Neural cell (in vitro differentiated cells): ENCODE measurements at regions not wholly inside any gene's neighbourhood (a gene's known extent, or its start where the extent isn't known, plus 50 kb on each side); places are given as distances from the start of the nearest gene placed in this dataset.

ENCODE experiments used
- H2AFZ ChIP-seq: fragments of 200-600, 300-800 bp; sonication (generic), shearing (Covaris generic); 2 replicates; pipeline ENCODE4 v1.6.0; 2014; ENCODE audit warnings: low read depth, mild to moderate bottlenecking, antibody characterized with exemption, low read length, moderate library complexity
- H3F3A ChIP-seq: fragments of 200-600 bp; shearing (Covaris generic); 2 replicates; pipeline ENCODE4 v1.6.1; 2016; ENCODE audit warnings: mild to moderate bottlenecking, moderate library complexity, mixed read lengths, antibody characterized with exemption, low read length; ENCODE audit not compliant: insufficient read depth, poor library complexity, severe bottlenecking
- H3K27ac ChIP-seq: fragments of 200-600, 300-800 bp; sonication (generic), shearing (Covaris generic); 2 replicates; pipeline ENCODE4 v1.5.1; 2014; ENCODE audit warnings: mild to moderate bottlenecking, low read length, moderate library complexity
- H3K27me3 ChIP-seq: fragments of 300-800, 200-600 bp; sonication (generic), shearing (Covaris generic); 2 replicates; pipeline ENCODE4 v1.6.0; 2014; ENCODE audit warnings: mild to moderate bottlenecking, low read depth, low read length, moderate library complexity; ENCODE audit not compliant: insufficient read depth
- H3K36me3 ChIP-seq: fragments of 300-800, 200-600 bp; sonication (generic), shearing (Covaris generic); 2 replicates; pipeline ENCODE4 v1.5.1; 2014; ENCODE audit warnings: mild to moderate bottlenecking, antibody characterized with exemption, low read length, moderate library complexity; ENCODE audit not compliant: insufficient read depth
- H3K4me2 ChIP-seq: fragments of 300-800, 200-600 bp; sonication (generic), shearing (Covaris generic); 2 replicates; pipeline ENCODE4 v1.6.0; 2014; ENCODE audit warnings: mild to moderate bottlenecking, low read length
- H3K4me3 ChIP-seq: fragments of 300-800, 200-600 bp; sonication (generic), shearing (Covaris generic); 2 replicates; pipeline ENCODE4 v1.5.1; 2014; ENCODE audit warnings: mild to moderate bottlenecking, low read length, moderate library complexity
- H3K79me2 ChIP-seq: fragments of 200-600 bp; shearing (Covaris generic); replicated peaks from 2 replicates; pipeline ENCODE4 v1.6.0; 2014; ENCODE audit warnings: mild to moderate bottlenecking, low read length, moderate library complexity; ENCODE audit not compliant: insufficient read depth
- H3K9ac ChIP-seq: fragments of 300-800, 200-600 bp; sonication (generic), shearing (Covaris generic); 2 replicates; pipeline ENCODE4 v1.6.1; 2016; ENCODE audit warnings: mild to moderate bottlenecking, low read length, mixed read lengths
- H3K9me2 ChIP-seq: fragments of 200-600 bp; shearing (Covaris generic); 2 replicates; pipeline ENCODE4 v1.6.1; 2016; ENCODE audit warnings: mild to moderate bottlenecking, low read length, mixed read lengths; ENCODE audit not compliant: insufficient read depth
- H3K9me3 ChIP-seq: fragments of 200-600, 300-800 bp; sonication (generic), shearing (Covaris generic); 2 replicates; pipeline ENCODE4 v1.6.1; 2016; ENCODE audit warnings: mild to moderate bottlenecking, mixed run types, low read length, moderate library complexity, mixed read lengths
- H4K20me1 ChIP-seq: fragments of 200-600 bp; shearing (Covaris generic); 2 replicates; pipeline ENCODE4 v1.6.1; 2016; ENCODE audit warnings: mild to moderate bottlenecking, mixed run types; ENCODE audit not compliant: insufficient read depth
- EP300 ChIP-seq: fragments of 450-650 bp; conservative IDR thresholded peaks from 2 replicates; pipeline ENCODE4 v1.6.1; 2014; ENCODE audit warnings: antibody characterized with exemption, mild to moderate bottlenecking, moderate library complexity; ENCODE audit not compliant: poor library complexity, severe bottlenecking
- EZH2 ChIP-seq: fragments of 200-600, 300-800 bp; shearing (Covaris generic), sonication (generic); IDR thresholded peaks from 2 replicates; pipeline ENCODE4 v1.6.1; 2014; ENCODE audit warnings: antibody characterized with exemption, low read length, borderline replicate concordance, mild to moderate bottlenecking; ENCODE audit not compliant: insufficient read depth, poor library complexity, severe bottlenecking
- MXI1 ChIP-seq: fragments of 450-650 bp; conservative IDR thresholded peaks from 2 replicates; pipeline ENCODE4 v1.6.1; 2014; ENCODE audit warnings: antibody characterized with exemption, mild to moderate bottlenecking; ENCODE audit not compliant: poor library complexity, severe bottlenecking
- POLR2AphosphoS5 ChIP-seq: IDR thresholded peaks from 2 replicates; pipeline ENCODE4 v1.6.1; 2012
- RAD21 ChIP-seq: fragments of 450-650 bp; conservative IDR thresholded peaks from 2 replicates; pipeline ENCODE4 v1.6.1; 2014; ENCODE audit warnings: antibody characterized with exemption, mild to moderate bottlenecking, moderate library complexity
- SMC3 ChIP-seq: fragments of 450-650 bp; conservative IDR thresholded peaks from 2 replicates; pipeline ENCODE4 v1.6.1; 2014; ENCODE audit warnings: antibody characterized with exemption, mild to moderate bottlenecking, moderate library complexity; ENCODE audit not compliant: poor library complexity
- TAF1 ChIP-seq: IDR thresholded peaks from 2 replicates; pipeline ENCODE4 v1.6.1; 2012; ENCODE audit warnings: low read depth
- TF ChIP-seq, protein P1 (sequence below): IDR thresholded peaks from 2 replicates; pipeline ENCODE4 v1.6.1; 2012; ENCODE audit warnings: borderline replicate concordance
- TF ChIP-seq, protein P2 (sequence below): fragments of 450-650 bp; IDR thresholded peaks from 2 replicates; pipeline ENCODE4 v1.5.1; 2014; ENCODE audit warnings: antibody characterized with exemption, mild to moderate bottlenecking, moderate library complexity; ENCODE audit not compliant: poor library complexity, severe bottlenecking

DNA sequence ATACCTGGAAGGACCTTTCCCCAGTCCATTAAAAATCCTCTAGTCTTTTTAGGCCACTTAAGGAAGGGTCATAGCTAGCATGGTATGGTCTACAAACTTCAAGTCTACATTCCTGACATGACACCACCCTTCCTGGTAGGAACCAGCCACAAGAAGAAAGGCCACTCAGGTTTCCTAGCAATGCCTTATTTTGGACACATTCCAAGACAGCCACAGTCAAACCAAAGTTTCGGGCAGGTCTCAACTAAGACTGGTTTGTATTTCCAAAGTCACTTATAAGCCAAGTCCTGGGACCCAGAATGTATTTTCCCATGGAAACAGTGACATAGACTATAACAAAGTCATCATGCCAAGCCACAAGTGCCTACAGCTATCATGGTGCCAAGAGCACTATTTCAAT lies 50.6 kb upstream of the SLC44A3 start:
- Histone ChIP-seq H3K9me2 (no peaks in the 10 kb centered on the region), H3K9me3 (no peaks in the 10 kb centered on the region), H4K20me1 (no peaks in the 10 kb centered on the region), H3K4me3 (no peak overlapping the region), H3F3A (no peaks in the 10 kb centered on the region), H3K27ac (no peak overlapping the region), H3K79me2 (no peaks in the 10 kb centered on the region), H3K9ac (no peak overlapping the region), H3K4me2 (no peak overlapping the region), H3K27me3 (no peaks in the 10 kb centered on the region), H3K36me3 (no peaks in the 10 kb centered on the region), H2AFZ (no peak overlapping the region)
- TF ChIP-seq EP300, result no peak
- TF ChIP-seq POLR2AphosphoS5, result no peak
- no peak for TF ChIP-seq TAF1
- TF ChIP-seq, protein P1, sequence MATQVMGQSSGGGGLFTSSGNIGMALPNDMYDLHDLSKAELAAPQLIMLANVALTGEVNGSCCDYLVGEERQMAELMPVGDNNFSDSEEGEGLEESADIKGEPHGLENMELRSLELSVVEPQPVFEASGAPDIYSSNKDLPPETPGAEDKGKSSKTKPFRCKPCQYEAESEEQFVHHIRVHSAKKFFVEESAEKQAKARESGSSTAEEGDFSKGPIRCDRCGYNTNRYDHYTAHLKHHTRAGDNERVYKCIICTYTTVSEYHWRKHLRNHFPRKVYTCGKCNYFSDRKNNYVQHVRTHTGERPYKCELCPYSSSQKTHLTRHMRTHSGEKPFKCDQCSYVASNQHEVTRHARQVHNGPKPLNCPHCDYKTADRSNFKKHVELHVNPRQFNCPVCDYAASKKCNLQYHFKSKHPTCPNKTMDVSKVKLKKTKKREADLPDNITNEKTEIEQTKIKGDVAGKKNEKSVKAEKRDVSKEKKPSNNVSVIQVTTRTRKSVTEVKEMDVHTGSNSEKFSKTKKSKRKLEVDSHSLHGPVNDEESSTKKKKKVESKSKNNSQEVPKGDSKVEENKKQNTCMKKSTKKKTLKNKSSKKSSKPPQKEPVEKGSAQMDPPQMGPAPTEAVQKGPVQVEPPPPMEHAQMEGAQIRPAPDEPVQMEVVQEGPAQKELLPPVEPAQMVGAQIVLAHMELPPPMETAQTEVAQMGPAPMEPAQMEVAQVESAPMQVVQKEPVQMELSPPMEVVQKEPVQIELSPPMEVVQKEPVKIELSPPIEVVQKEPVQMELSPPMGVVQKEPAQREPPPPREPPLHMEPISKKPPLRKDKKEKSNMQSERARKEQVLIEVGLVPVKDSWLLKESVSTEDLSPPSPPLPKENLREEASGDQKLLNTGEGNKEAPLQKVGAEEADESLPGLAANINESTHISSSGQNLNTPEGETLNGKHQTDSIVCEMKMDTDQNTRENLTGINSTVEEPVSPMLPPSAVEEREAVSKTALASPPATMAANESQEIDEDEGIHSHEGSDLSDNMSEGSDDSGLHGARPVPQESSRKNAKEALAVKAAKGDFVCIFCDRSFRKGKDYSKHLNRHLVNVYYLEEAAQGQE, result no peak
- TF ChIP-seq MXI1, result no peak
- TF ChIP-seq, protein P2, sequence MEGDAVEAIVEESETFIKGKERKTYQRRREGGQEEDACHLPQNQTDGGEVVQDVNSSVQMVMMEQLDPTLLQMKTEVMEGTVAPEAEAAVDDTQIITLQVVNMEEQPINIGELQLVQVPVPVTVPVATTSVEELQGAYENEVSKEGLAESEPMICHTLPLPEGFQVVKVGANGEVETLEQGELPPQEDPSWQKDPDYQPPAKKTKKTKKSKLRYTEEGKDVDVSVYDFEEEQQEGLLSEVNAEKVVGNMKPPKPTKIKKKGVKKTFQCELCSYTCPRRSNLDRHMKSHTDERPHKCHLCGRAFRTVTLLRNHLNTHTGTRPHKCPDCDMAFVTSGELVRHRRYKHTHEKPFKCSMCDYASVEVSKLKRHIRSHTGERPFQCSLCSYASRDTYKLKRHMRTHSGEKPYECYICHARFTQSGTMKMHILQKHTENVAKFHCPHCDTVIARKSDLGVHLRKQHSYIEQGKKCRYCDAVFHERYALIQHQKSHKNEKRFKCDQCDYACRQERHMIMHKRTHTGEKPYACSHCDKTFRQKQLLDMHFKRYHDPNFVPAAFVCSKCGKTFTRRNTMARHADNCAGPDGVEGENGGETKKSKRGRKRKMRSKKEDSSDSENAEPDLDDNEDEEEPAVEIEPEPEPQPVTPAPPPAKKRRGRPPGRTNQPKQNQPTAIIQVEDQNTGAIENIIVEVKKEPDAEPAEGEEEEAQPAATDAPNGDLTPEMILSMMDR, result no peak
- TF ChIP-seq RAD21, result no peak
- TF ChIP-seq EZH2, result no peak
- no peak for TF ChIP-seq SMC3

DNA sequence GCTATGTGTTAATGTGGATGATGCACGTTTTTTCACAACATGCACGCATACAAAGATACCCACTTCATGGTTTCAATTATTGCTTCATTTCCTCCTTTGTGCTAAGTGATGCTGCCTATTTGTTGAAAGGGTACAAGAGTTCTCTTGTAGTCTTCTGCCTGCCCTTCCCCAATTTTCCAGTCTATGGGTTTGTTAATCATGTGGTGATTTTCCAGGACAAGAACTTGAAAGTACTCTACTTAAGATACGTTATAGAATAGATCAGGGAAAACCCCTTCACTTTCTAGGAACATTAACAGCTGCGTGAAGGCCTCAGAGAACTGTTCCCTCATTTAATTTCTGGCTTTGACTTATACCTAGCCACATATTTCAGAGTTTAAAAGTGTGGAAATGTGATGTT lies 52.1 kb upstream of the SLC44A3 start:
- H4K20me1 ChIP-seq, result no peaks in the 10 kb centered on the region
- H2AFZ ChIP-seq, result no peak overlapping the region
- no peaks in the 10 kb centered on the region for H3K36me3 ChIP-seq
- no peak overlapping the region for H3K4me2 ChIP-seq
- H3K9me2 ChIP-seq, result no peaks in the 10 kb centered on the region
- no peaks in the 10 kb centered on the region for H3K27me3 ChIP-seq
- H3K9ac ChIP-seq, result no peak overlapping the region
- no peak overlapping the region for H3K27ac ChIP-seq
- no peak overlapping the region for H3K4me3 ChIP-seq
- no peaks in the 10 kb centered on the region for H3K9me3 ChIP-seq
- TF ChIP-seq RAD21 (no peak), EP300 (no peak), POLR2AphosphoS5 (no peak), TAF1 (no peak), MXI1 (no peak), EZH2 (no peak), SMC3 (no peak)
- TF ChIP-seq, protein P2, result no peak
- TF ChIP-seq, protein P1, result no peak
- H3K79me2 ChIP-seq, result no peaks in the 10 kb centered on the region
- H3F3A ChIP-seq, result no peaks in the 10 kb centered on the region
